ENCODE measurements at regions not wholly inside any gene's neighbourhood (a gene's known extent, or its start where the extent isn't known, plus 50 kb on each side); places are given as distances from the start of the nearest gene placed in this dataset.

DNA sequence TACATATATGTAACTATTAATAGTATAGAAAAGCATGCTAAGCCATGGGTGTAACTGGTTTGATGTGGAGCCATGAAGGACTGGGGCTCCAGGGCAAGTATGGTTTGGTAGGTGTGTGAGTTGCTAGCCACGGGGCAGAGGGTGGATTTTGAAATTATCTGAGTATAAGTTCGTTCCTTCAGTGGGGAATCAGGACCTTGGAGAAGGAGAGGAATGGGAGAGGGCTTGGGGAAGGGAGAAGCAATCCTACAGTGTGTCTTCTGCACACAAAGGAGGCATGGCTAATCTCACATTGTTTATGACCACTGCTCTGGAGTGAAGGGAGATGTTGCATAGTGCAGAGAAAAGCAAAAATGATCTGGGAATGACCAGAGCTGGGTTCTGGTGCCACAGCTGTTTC is 127.8 kb upstream of the CADM1 start:
- TF ChIP-seq, protein P1, sequence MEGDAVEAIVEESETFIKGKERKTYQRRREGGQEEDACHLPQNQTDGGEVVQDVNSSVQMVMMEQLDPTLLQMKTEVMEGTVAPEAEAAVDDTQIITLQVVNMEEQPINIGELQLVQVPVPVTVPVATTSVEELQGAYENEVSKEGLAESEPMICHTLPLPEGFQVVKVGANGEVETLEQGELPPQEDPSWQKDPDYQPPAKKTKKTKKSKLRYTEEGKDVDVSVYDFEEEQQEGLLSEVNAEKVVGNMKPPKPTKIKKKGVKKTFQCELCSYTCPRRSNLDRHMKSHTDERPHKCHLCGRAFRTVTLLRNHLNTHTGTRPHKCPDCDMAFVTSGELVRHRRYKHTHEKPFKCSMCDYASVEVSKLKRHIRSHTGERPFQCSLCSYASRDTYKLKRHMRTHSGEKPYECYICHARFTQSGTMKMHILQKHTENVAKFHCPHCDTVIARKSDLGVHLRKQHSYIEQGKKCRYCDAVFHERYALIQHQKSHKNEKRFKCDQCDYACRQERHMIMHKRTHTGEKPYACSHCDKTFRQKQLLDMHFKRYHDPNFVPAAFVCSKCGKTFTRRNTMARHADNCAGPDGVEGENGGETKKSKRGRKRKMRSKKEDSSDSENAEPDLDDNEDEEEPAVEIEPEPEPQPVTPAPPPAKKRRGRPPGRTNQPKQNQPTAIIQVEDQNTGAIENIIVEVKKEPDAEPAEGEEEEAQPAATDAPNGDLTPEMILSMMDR (IDR thresholded peaks at IDR 0.05; ENCODE audit: low read depth, low read length, missing control alignments), result no peak
- DNase-seq (ENCODE audit: extremely low read depth, low read depth), result no peak
- H3K4me3 ChIP-seq (replicated peaks; ENCODE audit: low read depth, low read length), result no peak overlapping the region

DNA sequence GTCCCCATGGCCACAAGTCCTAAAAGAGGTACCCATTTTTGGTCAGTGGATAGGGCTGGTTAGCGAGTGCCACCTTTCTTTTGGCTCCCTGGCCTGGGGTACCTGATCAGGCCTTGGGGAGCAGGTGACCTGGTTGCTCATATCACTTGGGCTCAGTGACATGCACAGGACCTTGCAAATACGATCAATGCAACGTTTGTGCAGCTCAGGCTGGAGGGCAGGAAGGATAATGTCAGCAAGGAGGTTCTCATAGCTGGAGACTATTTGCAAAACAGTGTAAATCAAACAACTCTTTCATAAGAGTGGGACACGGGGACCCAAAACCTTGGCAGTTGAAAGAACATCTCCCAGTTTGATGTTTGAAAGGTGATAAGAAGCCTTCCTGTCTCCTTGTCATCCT is 127.4 kb upstream of the CADM1 start:
- TF ChIP-seq, protein P1 (IDR thresholded peaks at IDR 0.05; ENCODE audit: low read depth, low read length, missing control alignments), result no peak
- H3K4me3 ChIP-seq (replicated peaks; ENCODE audit: low read depth, low read length), result no peak overlapping the region
- no peak for DNase-seq (ENCODE audit: extremely low read depth, low read depth)

DNA sequence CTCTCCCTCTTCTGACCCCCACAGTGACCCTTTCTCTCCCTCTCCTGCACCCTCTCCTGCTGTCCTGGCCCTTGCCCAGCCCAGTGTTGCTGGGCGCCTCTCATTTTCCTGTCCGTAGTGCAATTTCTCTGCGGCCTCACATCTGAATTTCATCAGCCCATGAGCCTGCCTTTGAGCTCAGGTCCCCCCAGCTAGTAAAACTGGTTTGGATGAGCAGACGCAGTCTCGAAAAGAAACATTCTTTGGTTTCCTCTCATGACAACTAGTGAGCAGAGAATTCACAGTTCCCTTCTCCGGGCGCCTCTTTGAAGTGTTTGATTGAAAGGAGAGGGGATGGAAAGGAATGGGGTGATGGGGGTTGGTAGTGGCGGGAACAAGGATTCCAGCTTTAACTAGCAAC is 126.0 kb upstream of the CADM1 start:
- TF ChIP-seq, protein P1 (IDR thresholded peaks at IDR 0.05; ENCODE audit: low read depth, low read length, missing control alignments), result no peak
- no peak for DNase-seq (ENCODE audit: extremely low read depth, low read depth)
- no peak overlapping the region for H3K4me3 ChIP-seq (replicated peaks; ENCODE audit: low read depth, low read length)

DNA sequence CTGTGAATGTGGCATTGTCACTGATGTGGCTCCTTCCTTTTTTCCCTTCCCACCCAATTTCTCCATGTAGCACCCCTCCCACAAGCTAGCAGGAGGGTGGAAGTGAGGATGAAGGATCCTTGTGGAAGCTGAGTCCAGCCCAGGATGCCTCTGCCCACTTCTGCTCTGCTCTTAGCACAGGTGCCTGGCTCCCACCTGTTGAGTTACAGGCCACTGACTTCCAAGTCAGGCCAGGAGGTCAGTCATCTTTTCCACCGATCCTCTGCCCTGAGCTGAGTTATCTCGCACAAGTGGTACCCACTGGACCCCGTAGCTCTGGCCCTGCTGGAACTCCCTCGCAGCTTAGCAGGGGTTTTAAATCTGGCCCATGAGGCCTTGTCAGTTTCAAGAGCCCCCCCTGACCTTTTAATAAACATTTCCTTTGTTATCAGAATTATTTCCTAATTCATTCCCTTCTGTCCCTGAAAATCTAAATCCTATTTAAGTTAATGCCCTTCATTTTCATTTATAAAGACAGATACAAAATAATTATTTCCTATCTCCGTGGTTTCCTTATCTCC is 125.3 kb upstream of the CADM1 start:
- H3K4me3 ChIP-seq (replicated peaks; ENCODE audit: low read depth, low read length), result no peak overlapping the region
- TF ChIP-seq, protein P1 (IDR thresholded peaks at IDR 0.05; ENCODE audit: low read depth, low read length, missing control alignments), result no peak
- no peak for DNase-seq (ENCODE audit: extremely low read depth, low read depth)

DNA sequence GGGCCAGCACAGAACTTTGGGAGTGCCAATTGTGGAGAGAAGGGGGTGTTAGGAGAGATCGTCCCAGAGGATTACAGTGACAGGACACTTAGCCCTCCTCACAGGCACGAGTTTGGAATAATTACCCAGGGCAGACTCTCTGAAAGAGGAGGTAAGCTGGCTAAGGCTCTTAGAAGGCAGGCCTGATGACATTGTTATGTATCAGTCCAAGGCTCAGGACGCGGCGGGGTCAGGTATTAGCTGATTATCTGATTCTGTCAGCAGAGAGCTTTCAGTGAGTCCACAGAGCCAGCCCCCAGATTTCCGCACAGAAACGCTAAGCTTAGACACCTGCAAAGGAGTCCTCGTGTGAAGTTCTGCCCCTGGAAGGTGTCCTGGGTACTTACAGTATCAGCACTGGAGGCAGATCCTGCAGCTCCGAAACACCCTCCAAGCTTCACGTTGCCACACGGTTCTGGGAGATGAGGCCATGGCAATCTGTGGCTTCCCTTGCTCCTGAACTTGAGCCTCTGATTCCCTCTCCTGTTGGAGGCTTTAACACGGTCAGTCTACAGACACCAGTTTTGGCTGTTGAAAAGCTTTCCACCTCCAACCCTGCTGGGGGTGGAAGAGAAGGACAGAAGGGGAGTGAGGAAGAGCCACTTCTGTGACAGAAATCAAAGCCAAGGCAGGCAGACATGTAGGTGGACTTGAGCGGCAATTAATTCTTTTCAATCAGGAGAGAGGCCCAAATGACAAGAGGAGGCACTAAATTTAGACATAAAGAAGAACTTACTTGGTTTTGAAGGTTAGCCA is 123.6 kb upstream of the CADM1 start:
- DNase-seq (ENCODE audit: extremely low read depth, low read depth), result no peak
- TF ChIP-seq, protein P1 (IDR thresholded peaks at IDR 0.05; ENCODE audit: low read depth, low read length, missing control alignments), result no peak
- H3K4me3 ChIP-seq (replicated peaks; ENCODE audit: low read depth, low read length), result no peak overlapping the region

DNA sequence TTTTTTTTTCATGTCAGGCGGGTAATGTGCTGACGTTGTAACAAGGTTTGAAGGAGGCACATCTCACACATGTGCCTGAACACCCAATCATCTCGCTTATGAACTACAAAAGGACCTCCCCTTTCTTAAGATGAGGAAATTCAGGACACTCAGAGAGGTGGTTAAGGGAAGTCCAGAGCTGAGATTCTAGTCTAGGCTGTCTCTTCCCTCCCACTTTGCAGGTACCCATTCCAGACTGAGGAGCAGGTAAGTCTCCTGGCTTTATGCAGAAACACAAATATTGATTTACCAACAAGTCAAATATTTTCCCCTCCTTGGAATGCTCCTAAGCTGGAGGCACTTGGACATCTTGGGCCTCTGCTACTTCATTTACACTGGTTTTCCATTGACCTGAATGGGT is 122.9 kb upstream of the CADM1 start:
- no peak for DNase-seq (ENCODE audit: extremely low read depth, low read depth)
- no peak overlapping the region for H3K4me3 ChIP-seq (replicated peaks; ENCODE audit: low read depth, low read length)
- TF ChIP-seq, protein P1 (IDR thresholded peaks at IDR 0.05; ENCODE audit: low read depth, low read length, missing control alignments), result no peak
